Neural cell (in vitro differentiated cells): ENCODE measurements at regions not wholly inside any gene's neighbourhood (a gene's known extent, or its start where the extent isn't known, plus 50 kb on each side); places are given as distances from the start of the nearest gene placed in this dataset.

Source experiments
- CTCF ChIP-seq: fragments of 450-650 bp; IDR thresholded peaks from 2 replicates; pipeline ENCODE4 v1.5.1; 2014; ENCODE audit warnings: antibody characterized with exemption, mild to moderate bottlenecking, moderate library complexity; ENCODE audit not compliant: poor library complexity, severe bottlenecking
- EP300 ChIP-seq: fragments of 450-650 bp; conservative IDR thresholded peaks from 2 replicates; pipeline ENCODE4 v1.6.1; 2014; ENCODE audit warnings: antibody characterized with exemption, mild to moderate bottlenecking, moderate library complexity; ENCODE audit not compliant: poor library complexity, severe bottlenecking
- RAD21 ChIP-seq: fragments of 450-650 bp; conservative IDR thresholded peaks from 2 replicates; pipeline ENCODE4 v1.6.1; 2014; ENCODE audit warnings: antibody characterized with exemption, mild to moderate bottlenecking, moderate library complexity
- REST ChIP-seq: IDR thresholded peaks from 2 replicates; pipeline ENCODE4 v1.6.1; 2012; ENCODE audit warnings: borderline replicate concordance

- TF ChIP-seq CTCF (no peak), EP300 (no peak), REST (no peak), RAD21 (no peak)
Measured at GRCh38 chr3:171981271-171981605, 58.1 kb upstream of the FNDC3B start.
